NOMO-1 treated with dmso at 0.1 percent for 144 hours (cell line): ENCODE measurements at regions not wholly inside any gene's neighbourhood (a gene's known extent, or its start where the extent isn't known, plus 50 kb on each side); places are given as distances from the start of the nearest gene placed in this dataset.
A peak's percentile ranks its signal among the peaks of the same experiment; 100 is the strongest.

Experiments
- DNase-seq: peaks from one replicate; lab custom pipeline; 2025; ENCODE audit not compliant: unreplicated experiment; lab: John Stamatoyannopoulos, UW

DNA sequence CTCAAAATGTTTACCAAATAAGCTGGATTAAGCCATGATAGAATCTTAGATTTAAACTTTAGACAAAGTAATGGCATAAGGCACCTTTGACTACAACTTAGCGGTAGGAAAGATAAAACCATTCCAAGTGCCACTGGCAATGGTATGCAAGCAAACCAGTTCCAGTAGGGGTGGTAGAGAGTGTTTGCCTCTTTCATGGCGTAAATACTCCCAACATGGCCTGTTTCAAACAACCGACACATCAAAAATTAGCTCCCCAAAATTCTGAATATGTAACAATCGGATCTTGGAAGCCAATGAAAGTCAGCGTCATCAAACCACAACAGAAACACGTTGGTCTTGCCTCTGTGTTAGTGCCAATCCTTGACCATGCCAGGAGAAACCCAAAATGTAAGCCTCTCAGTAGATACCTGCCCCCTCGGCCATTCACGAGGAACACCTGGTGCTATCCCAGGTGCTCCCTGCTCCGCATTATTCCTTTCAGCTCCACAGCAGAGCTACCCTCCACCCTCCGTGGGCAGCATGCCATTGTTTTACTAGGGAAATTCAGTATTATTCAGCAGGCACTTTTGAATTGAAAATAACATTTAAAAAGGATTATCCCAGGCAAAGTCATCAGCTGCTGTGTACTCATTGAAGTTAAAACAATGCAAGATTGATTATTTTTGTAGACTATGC lies 307.8 kb upstream of the CDH11 start:
- DNase-seq: no peak

DNA sequence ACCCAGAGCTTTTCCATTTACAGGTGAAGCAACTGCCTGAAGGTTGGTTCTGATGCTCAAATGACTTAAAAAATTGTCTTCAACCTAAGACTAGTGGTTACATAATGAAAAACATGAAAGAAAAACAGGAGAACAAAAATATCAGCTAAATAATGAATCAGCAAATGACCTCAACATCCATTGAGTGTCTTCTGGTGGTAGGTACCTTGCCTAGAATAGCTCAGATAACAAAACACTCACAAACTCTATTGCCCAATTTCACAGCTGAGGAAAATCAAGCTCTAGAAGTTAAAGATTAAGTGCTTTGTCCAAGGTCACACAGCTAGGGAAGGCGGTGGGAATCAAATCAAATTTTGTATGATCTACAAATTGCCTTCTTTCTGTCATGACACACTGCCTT lies 304.6 kb upstream of the CDH11 start:
- no peak for DNase-seq

DNA sequence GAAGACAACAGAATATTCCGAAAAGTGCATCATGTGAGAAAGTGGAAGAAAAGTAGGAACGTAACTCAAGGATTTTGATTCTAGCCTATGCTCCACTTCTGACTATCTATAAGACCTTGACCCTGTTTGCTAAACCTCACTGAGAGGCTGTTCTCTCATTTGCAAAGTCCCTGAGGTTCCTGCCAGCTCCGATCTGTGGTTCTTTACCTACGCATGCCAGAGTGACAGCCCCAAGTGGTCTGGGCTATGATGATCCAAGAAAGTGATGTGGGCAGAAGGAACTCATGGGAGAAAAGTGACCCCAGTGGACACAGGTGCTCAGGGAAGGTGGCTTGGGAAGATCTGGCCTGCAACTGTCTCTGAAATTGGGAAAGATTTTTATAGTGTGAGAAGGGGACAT lies 301.1 kb upstream of the CDH11 start:
- no peak for DNase-seq

DNA sequence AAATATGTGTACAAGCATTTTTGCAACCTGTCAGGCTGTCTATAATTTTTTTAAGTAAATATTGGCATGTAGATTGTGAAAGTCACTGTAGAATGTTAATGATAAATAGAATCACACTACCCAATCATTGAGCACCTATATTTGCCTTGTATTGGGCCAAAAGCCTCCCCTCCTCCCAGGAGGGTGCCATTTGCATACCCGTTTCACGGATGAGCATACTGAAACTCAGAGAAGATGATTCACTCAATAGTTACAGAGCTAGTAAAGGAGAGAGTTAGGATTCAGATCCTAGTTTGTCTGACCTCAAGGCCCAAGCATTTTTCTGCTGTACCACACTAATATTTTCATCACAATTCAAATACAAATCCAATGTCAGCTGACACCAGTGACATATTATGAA lies 299.7 kb upstream of the CDH11 start:
- no peak for DNase-seq

DNA sequence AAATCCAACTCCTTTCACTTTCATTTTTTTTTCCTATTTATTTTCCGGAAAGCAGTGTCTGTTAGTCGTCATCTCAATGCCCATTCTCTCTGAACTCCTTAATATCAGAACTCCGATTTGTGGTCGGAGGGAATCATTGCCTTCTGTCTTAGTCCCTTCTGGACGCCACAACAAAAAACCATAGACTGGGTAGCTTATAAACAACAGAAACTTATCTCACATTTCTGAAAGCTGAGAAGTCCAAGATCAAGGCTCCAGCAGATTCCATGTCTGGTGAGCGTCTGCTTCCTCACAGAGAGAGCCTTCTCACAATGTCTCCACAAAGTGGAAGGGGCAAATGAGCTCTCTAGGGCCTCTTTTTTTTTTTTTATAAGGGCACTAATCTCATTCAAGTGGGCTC lies 296.6 kb upstream of the CDH11 start:
- no peak for DNase-seq

DNA sequence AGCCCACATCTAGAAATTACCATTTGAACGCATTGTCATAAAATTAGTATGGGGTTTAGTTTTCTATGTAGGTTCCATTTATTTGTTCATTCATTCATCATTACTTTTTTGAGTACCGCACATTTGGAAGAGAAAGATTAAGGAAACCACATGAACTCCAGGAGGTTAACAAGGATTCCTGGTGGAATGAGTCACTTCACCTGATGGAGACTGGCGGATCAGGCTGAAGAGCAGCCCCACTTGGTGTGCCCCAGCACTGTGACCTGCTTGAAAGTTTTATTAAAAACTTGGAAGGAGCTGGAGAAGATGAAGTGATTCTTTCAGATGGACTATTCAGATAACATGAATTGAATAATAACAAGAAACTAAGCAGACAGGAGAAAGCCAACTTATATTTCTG lies 293.6 kb upstream of the CDH11 start:
- DNase-seq: no peak

DNA sequence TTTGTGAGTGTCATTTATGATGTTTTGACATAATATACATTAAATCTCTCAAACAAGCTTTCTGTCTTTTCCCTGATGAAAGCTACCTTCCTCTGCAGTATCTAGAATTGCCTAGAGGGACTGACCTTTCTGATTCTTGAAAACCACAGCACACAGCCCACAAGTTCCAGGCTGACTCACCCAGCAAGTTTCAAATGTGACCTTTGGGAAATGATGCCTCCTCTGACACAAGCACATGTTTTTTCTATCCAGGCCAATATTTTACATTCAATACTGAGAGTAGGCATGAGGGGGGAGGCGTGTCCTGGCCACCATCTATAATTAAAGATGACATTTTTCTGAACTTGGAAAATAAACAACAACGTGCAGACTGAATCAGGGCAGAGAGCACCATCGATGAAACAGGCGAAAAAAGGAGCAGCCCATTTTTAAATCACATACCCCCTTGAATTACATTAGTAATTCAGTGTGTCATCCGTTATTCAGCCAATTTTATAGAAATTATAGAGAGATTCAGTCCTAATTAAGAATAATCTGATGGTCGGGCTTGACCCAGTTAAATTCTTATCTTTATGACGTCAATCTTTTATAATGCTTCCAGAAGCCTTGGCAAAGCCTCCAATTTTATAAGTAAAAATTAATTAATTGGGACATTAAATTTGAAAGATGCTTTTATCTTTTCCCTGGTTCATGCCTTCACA lies 292.6 kb upstream of the CDH11 start:
- DNase-seq: no peak

DNA sequence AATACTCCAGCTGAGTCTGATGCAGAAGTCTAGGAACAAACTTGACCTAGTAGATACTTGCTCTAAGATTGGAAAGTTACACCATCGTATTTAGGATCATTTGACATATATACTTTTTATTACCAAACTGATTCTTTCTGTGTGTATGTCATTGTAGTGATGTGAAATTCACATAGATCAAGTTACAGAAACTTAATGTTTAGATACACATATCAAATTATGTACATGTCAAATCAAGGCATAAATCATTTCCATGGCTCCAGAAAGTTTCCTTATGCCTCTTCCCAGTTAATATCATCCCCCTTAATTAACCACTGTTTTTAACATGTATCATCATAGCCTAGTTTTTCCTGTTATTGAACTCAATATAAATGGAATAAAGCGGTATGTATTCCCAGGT lies 292.0 kb upstream of the CDH11 start:
- no peak for DNase-seq

DNA sequence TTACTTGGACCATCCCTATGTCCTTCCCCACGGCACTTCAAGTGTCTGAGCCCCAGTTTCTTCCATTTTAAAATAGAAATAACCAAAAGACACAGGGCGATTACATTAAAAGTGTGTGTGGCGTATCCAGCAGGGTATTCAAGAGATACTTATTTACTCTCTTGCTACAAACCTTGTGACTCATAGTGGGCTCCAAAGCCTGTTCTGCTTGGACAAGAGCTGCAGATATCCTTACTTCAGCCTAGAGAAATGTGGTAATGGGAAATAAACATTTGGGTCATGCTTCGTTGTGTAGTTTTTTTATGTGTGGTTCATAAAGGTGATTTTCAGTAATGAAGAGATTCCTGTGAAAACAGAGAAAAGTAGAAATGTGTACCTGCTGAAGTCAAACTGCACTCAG lies 288.9 kb upstream of the CDH11 start:
- DNase-seq: no peak

DNA sequence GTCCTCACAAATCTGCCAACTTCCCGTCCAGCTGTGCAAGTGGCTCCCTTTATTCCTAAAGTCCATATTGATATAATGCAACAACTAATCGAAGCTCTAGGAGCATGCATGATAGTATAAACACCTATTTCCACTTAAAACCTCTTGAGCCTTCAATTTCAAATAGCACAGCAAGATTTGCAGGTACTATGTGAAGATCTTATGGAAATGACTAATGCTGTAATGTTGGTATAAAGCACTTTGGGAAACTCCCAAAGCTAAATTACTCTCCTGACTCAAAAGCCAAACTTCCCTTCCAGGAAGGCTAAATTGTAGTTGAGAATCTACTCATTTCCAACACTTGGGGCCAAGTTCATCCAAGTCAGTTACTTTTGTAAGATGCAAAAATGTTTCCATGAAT lies 287.6 kb upstream of the CDH11 start:
- DNase-seq: no peak

DNA sequence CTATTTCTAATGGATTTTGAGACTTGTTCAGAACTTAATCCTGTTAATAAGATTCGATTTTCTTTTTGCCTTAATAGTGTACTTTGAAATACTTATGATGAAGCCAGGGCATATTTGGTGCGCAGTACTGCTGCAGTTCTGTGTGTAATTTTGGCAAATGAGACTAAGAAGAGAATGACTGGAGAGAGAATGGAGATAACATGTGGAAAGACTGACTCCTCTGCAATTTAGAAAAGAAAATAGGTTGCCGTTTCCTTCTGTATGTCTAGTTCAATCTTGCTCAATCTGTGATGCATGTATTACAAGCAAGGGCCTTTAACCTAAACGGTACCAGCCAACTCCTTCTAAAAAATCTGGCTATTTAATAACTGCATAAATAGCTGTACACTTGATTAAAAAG lies 285.1 kb upstream of the CDH11 start:
- DNase-seq: no peak

DNA sequence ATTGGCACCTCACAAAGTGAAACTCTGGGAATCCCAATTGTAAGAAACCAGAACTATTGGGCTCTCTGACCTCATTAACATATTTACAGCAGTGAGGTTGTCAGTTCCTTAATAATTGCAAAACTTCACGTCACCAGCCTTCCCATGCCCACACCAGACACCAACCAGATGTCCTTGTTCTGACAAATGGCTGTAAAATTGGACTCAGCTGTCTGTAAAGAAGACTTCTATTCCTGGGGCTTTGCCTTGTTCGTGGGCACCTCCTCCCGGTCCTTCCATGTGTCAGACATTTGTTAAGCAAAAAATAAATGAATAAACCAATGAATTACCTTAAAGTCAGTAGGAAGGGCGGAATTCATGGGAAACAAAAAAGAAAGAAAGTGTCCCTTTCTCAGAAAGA lies 284.3 kb upstream of the CDH11 start:
- no peak for DNase-seq

DNA sequence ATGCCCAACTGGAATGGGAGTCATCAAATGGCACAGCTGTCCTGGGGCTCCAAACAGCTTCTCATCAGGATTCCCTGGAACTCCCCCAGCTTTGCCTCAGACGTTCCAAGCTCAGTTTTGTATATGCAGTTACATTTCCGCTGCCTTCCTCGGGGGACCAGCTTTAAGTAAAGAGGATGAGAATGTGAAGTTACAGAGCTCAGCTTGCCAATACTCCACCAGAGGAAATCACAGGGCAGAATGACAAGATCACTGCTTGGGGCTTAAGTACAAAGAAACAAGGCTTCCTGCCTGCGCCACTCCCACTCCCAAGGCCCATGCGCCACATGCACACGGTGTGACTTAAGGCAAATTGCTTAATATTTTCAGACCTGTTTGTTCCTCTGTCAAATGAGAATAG lies 272.4 kb upstream of the CDH11 start:
- no peak for DNase-seq

DNA sequence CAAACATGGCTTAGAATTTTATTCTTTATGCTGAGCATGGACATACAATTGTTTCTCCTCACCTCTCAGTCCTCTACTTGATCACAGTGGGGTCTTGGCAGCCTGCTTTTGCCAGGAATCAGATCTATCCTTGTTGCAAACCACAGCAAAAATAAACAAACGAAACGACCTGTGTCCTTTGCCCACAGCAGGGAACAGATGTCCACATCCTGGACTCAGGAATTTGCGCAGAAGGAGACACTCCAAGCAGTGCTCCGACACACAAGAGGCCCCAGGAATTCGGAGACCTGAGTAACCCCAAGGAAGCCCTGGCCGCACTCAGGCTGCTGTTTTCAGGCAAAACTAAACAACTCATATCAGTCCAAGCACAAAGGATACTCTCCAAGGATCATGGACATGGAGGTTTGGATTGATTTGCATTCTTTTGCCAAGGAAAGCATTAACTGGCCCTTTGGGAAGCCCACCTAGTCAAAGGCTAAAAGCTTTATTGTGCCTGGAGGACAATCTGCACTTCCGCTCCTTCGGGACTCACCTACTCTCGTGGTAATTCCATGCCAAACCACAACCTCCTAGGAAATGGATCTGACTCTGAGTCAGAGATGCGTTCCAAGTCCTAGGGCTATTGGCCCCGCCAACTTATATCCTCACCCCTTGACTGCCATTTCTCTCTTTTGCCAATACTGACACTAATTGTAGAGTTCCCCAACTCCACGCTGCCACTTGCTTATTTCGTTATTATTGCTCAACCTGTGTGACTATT lies 271.1 kb upstream of the CDH11 start:
- no peak for DNase-seq

DNA sequence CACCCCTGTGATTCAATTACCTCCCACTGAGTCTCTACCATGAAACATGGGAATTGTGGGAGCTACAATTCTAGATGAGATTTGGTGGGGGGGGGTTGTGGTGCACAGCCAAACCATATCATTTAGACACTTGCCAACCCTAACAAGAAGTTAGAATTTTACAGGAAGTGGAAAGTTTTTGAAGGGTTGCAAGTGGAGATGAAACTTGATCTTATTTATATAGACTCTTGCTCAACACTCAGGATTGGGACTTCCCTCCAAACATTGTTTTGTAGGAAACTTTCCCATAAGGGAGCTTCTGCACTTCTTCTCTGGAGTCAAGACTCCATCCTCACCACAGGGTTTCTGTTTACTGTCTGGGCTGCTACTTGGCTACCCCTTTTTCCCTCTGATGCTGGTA lies 266.7 kb upstream of the CDH11 start:
- DNase-seq: no peak

DNA sequence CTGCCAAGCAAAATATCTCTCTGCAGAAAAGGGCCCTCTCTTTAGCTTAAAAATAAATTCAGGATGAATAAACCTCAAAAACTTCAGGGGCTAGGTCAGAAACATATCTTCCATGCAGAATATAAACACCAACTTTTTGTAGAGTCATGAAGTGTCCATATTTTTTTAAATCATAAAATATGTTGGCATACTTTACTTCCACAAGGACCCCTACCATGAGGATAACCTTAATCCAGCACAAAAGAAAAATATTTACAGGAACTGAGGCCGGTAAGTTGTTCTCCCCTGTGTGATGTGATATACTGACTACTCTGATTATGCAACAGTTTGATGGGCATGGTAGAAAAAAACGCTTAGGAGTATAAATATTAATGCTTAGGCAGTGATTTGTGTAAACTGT lies 264.8 kb upstream of the CDH11 start:
- DNase-seq: no peak

DNA sequence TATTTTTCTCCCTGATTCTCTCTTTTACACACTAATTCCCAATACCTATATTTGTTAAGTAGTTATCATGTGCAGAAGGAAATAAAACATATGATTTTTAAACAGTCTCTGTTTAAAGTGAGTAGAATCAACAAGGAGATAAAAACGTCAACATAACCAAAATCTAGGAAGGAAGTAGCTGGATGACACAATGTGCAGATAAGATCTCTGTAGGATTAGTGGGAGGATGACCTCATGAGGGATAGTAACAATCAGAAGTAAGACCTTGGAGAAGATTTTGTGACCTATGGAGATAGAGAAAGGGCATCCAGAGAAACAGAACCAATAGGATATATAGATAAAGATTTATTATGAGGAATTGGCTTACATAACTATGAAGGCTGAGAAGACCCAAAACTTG lies 262.6 kb upstream of the CDH11 start:
- no peak for DNase-seq

DNA sequence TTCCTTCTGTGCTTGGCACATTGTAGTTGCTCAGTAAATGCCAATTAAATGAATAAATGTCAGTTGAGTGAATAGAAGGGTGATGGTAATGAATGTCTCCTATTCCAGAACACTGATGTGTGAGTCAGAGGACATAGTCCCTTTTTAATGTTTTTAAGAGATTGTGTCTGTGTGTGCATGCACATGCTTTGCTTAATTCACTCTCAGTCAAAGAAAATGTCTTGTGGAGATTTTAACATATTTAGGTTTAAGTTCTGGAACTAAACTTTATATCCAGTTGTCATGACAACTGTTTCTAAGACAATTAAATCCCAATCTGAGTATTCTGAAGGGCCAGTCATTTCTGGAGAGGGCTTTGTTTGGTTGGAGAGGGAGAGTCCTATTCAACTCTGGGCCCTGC lies 255.3 kb upstream of the CDH11 start:
- DNase-seq: no peak

DNA sequence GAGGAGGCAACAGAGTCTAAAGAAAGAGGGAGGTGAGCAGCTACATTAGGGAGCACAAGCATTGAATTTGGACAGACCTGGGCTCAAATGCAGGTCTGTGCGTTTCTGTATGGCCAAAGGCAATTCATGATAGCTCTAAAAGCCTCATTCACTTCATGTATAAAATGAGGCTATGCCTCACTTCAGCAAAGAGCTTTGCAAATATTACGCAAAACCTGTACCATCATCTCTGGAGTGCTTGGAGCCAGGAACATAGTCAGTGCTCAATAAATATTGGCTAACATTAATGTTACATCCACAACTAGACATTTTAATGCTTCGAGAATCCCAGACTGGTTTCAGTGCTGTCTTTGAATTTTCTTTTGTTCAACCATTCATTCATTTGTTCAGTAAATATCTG lies 254.7 kb upstream of the CDH11 start:
- no peak for DNase-seq

DNA sequence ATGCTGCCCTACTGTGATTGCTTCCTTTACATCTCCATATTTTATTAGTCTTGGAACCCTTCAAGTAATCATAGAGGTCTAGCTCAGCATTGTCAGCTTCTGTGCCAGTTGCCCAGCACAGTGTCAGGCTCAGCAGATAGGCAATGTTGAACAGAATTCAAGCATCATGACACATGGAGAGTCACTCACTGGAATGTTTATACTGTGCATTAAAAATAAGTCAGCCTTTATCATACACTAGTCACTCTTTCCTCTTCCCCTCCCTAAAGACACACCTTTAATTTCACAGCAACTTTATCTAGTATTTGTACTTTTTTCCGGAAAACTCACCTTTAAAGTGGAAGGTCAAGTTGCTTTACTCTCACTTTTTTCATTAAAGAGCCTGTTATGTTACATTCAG lies 253.8 kb upstream of the CDH11 start:
- DNase-seq: no peak

DNA sequence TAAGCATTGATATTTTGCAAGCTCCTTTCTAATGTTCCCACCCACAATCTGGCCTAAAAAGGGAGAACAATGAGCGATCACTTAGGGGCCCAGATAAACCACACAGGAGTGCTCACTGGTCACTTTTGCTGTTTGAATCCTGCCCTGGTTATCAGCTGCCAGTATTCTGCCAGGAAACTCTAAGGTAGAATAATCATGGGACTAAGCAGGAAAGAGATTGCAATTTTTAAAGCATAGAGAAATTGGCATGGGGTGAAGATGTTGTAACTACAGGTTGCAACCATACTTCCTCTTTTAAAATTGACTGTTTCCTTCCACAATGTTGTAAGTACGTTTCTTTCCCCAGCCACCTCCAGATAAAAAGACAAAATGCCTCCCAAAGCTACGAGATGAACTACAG lies 251.2 kb upstream of the CDH11 start:
- peak; percentile 70 for DNase-seq

DNA sequence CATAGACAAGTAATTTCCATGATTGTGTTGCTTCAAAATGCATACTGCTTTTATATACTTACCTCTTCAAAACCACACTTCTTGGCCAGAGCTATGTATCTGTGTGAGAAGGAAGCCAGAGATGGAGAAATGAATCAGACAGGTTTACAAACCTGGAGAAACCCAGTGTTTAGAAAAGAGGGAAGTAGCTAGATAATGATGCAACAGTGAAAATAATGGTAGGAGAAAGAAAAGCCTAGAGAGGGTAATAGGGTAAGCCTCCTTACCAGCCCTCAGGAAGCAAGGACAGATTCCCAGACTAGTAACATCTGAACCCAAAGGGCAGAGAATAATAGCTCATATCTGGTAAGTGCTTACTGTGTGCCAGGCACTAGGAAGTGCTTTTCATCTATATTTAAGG lies 250.3 kb upstream of the CDH11 start:
- peak; percentile 38 for DNase-seq
